SK-N-SH (cell line): ENCODE measurements at regions not wholly inside any gene's neighbourhood (a gene's known extent, or its start where the extent isn't known, plus 50 kb on each side); places are given as distances from the start of the nearest gene placed in this dataset.

Experiments used
- CTCF ChIA-PET: fragments of 300-600, 350-600 bp; formaldehyde crosslinking; extraction: SDS; loops from one replicate; lab custom pipeline; 2021; lab: Yijun Ruan, JAX
- POLR2A ChIA-PET: fragments of 350-600 bp; sonication (Branson Sonifier 250); formaldehyde crosslinking; extraction: SDS; loops from one replicate; lab custom pipeline; 2020; ENCODE audit warnings: antibody characterized with exemption, inconsistent platforms; lab: Yijun Ruan, JAX
- DNase-seq: peaks from one replicate; pipeline ENCODE4 v3.0.0; 2012
- H2AFZ ChIP-seq: fragments of 200-600 bp; sonication (generic); 2 replicates; pipeline ENCODE4 v1.8.1; 2016; ENCODE audit warnings: antibody characterized with exemption, mild to moderate bottlenecking, low read depth
- H3F3A ChIP-seq: fragments of 200-600 bp; sonication (generic); replicated peaks from 2 replicates; pipeline ENCODE3; 2016; ENCODE audit warnings: antibody characterized with exemption, mild to moderate bottlenecking; ENCODE audit not compliant: insufficient read depth
- H3K27ac ChIP-seq, 2 experiments: fragments of 200-500 bp in 1 of 2; fragments of 200-600 bp in 1 of 2; sonication (Bioruptor generic) in 1 of 2; sonication (generic), shearing (Covaris generic) in 1 of 2; 2 replicates each; pipeline versions ENCODE4 v1.5.1 to v1.6.1; 2014 to 2016; ENCODE audit warnings: low read depth in 2 of 2, inconsistent platforms in 1 of 2, low read length in 1 of 2, mild to moderate bottlenecking in 1 of 2, mixed read lengths in 1 of 2
- H3K27me3 ChIP-seq: fragments of 200-600 bp; sonication (generic), shearing (Covaris generic); 2 replicates; pipeline ENCODE4 v1.6.1; 2016; ENCODE audit warnings: mixed run types; ENCODE audit not compliant: insufficient read depth
- H3K36me3 ChIP-seq, 2 experiments: fragments of 200-500 bp in 1 of 2; fragments of 200-600 bp in 1 of 2; sonication (Bioruptor generic) in 1 of 2; sonication (generic) in 1 of 2; replicated peaks in 1 of 2; 2 replicates each; pipeline versions ENCODE3 to v1.5.1; 2014 to 2016; ENCODE audit warnings: low read length in 1 of 2, mild to moderate bottlenecking in 1 of 2; ENCODE audit not compliant: insufficient read depth in 2 of 2, control insufficient read depth in 1 of 2
- H3K4me1 ChIP-seq, 2 experiments: fragments of 200-500 bp in 1 of 2; fragments of 200-600 bp in 1 of 2; sonication (Bioruptor generic) in 1 of 2; sonication (generic), shearing (Covaris generic) in 1 of 2; 2 replicates each; pipeline versions ENCODE4 v1.5.1 to v1.6.1; 2014 to 2016; ENCODE audit warnings: low read depth in 1 of 2, low read length in 1 of 2, mixed run types in 1 of 2; ENCODE audit not compliant: insufficient read depth in 2 of 2, control insufficient read depth in 1 of 2
- H3K4me2 ChIP-seq: fragments of 200-600 bp; sonication (generic), shearing (Covaris generic); 2 replicates; pipeline ENCODE4 v1.6.1; 2017; ENCODE audit warnings: mixed run types
- H3K4me3 ChIP-seq, 2 experiments: fragments of 200-500 bp in 1 of 2; fragments of 200-600 bp in 1 of 2; sonication (Bioruptor generic) in 1 of 2; sonication (generic), shearing (Covaris generic) in 1 of 2; 2 replicates each; pipeline versions ENCODE4 v1.5.1 to v1.8.1; 2014 to 2016; ENCODE audit warnings: low read depth in 2 of 2, inconsistent platforms in 1 of 2, low read length in 1 of 2, mild to moderate bottlenecking in 1 of 2, mixed read lengths in 1 of 2, moderate library complexity in 1 of 2
- H3K79me2 ChIP-seq: fragments of 200-600 bp; sonication (generic); 2 replicates; pipeline ENCODE4 v1.8.1; 2017; ENCODE audit warnings: mild to moderate bottlenecking; ENCODE audit not compliant: insufficient read depth
- H3K9ac ChIP-seq: fragments of 200-600 bp; sonication (generic); 2 replicates; pipeline ENCODE4 v1.6.1; 2017; ENCODE audit warnings: mixed run types
- H3K9me2 ChIP-seq: fragments of 200-600 bp; sonication (generic); 2 replicates; pipeline ENCODE4 v1.6.1; 2017; ENCODE audit warnings: mixed run types
- H3K9me3 ChIP-seq: fragments of 200-600 bp; sonication (generic); 2 replicates; pipeline ENCODE4 v1.6.1; 2017; ENCODE audit warnings: mixed run types, mild to moderate bottlenecking, moderate library complexity
- H4K20me1 ChIP-seq: fragments of 200-600 bp; sonication (generic); 2 replicates; pipeline ENCODE4 v1.6.1; 2017; ENCODE audit warnings: mild to moderate bottlenecking, mixed run types; ENCODE audit not compliant: insufficient read depth
- ELF1 ChIP-seq: IDR thresholded peaks from 2 replicates; pipeline ENCODE4 v1.4.0; 2012
- FOSL2 ChIP-seq: IDR thresholded peaks from 2 replicates; pipeline ENCODE4 v1.4.0; 2012; ENCODE audit warnings: low read depth, mild to moderate bottlenecking, moderate library complexity, borderline replicate concordance
- GATA2 ChIP-seq: sonication (generic); formaldehyde crosslinking; IDR thresholded peaks from 2 replicates; pipeline ENCODE4 v1.5.0; 2020; ENCODE audit warnings: mild to moderate bottlenecking, missing genetic modification reagents
- JUND ChIP-seq: IDR thresholded peaks from 2 replicates; pipeline ENCODE4 v1.4.0; 2012
- POLR2AphosphoS5 ChIP-seq: IDR thresholded peaks from 2 replicates; pipeline ENCODE4 v1.6.1; 2012; ENCODE audit warnings: low read depth, low read length
- SMC3 ChIP-seq: IDR thresholded peaks from 2 replicates; pipeline ENCODE4 v1.6.1; 2012; ENCODE audit warnings: low read depth, low read length, improper control_type of control experiment
- TAF1 ChIP-seq: IDR thresholded peaks from 2 replicates; pipeline ENCODE4 v1.6.1; 2012; ENCODE audit warnings: low read depth, mild to moderate bottlenecking, low read length, moderate library complexity, borderline replicate concordance
- TCF12 ChIP-seq: IDR thresholded peaks from 2 replicates; pipeline ENCODE4 v1.4.0; 2012
- WGBS: methylation state at CpG from one replicate; pipeline ENCODE4 v1.1.6; 2017; ENCODE audit warnings: low lambda C conversion rate; 5-methylcytosine and 5-hydroxymethylcytosine counted together
- TF ChIP-seq, protein P1 (sequence below): IDR thresholded peaks from 2 replicates; pipeline ENCODE4 v1.4.0; 2012; ENCODE audit warnings: low read depth, borderline replicate concordance
- TF ChIP-seq, protein P2 (sequence below): IDR thresholded peaks from 2 replicates; pipeline ENCODE4 v1.4.0; 2012; ENCODE audit warnings: low read depth
- TF ChIP-seq, protein P3 (sequence below): fragments of 200-600 bp; sonication (generic); IDR thresholded peaks from 2 replicates; pipeline ENCODE4 v1.6.1; 2017; ENCODE audit warnings: antibody characterized with exemption, mild to moderate bottlenecking, moderate library complexity

DNA sequence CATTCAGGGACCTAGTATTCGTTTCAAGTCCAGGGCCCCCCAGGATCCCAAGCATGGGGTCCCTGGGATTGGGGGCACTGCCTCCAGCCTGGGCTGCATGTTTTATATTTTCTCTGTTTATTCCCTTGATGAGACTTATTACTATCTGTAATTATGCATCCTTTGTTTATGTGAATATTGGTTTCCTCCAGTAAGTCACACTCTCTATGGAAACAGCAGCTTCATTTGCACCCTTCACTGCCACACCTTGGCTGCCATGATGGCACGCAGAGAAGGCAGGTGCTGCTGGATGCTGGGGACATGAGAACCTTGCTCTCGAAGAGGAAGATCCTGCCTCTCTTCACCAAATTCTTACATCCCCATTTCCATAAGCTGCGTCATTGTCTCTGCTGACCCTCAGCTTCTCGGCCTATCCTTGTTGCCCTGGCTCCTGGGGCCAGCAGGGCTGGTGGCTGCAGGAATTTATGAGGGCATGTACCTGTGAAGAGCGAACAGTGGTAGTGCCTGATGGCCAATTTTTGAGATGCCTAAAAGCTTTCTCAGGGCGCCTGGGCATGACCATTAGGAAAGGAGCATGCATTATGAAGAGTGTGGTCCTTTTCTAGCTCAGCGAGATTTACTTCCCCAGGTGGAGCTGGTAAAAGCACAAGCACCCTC, 479.3 kb upstream of the KLF6 start (continued):
- TF ChIP-seq SMC3 (no peak), TCF12 (no peak), GATA2 (CRISPR knock-in tag) (no peak), JUND (no peak), FOSL2 (no peak)
- TF ChIP-seq, protein P1, sequence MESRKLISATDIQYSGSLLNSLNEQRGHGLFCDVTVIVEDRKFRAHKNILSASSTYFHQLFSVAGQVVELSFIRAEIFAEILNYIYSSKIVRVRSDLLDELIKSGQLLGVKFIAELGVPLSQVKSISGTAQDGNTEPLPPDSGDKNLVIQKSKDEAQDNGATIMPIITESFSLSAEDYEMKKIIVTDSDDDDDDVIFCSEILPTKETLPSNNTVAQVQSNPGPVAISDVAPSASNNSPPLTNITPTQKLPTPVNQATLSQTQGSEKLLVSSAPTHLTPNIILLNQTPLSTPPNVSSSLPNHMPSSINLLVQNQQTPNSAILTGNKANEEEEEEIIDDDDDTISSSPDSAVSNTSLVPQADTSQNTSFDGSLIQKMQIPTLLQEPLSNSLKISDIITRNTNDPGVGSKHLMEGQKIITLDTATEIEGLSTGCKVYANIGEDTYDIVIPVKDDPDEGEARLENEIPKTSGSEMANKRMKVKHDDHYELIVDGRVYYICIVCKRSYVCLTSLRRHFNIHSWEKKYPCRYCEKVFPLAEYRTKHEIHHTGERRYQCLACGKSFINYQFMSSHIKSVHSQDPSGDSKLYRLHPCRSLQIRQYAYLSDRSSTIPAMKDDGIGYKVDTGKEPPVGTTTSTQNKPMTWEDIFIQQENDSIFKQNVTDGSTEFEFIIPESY = no peak

DNA sequence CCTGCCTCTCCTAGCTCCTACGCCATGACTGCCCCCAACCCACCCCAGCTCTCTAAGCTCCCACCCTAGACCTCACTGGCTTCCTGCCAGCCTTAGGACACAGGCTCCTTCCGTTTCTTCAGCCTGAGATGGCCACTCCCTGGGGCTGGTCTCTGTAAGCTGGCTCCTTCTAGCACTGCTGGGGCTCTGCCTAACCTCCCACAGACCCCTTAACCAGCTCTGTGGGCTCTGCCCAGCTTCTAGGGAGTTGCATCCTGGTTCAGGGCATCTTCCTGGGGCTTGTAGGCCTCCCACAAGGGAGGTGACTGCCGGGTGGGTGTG, 478.6 kb upstream of the KLF6 start:
- Histone ChIP-seq H3K9me2 (no peaks in the 10 kb centered on the region), H2AFZ (no peak overlapping the region), H3K4me1 (peaks cover 0 to 12% of the 10 kb centered on the region in 2 experiments; a peak in 2 of 4 replicates), H3K27ac (peak overlapping the region in 1 of 2 experiments; percentile 9; a peak in 1 of 4 replicates), H3K27me3 (no peaks in the 10 kb centered on the region), H3K36me3 (no peaks in the 10 kb centered on the region), H3K9me3 (no peaks in the 10 kb centered on the region), H3K4me2 (no peak overlapping the region), H4K20me1 (no peaks in the 10 kb centered on the region), H3K9ac (no peak overlapping the region), H3K4me3 (no peak overlapping the region), H3K79me2 (no peaks in the 10 kb centered on the region), H3F3A (peaks cover 4% of the 10 kb centered on the region)
- CTCF ChIA-PET = no interaction called here
- TF ChIP-seq, protein P2, sequence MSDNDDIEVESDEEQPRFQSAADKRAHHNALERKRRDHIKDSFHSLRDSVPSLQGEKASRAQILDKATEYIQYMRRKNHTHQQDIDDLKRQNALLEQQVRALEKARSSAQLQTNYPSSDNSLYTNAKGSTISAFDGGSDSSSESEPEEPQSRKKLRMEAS = no peak
- TF ChIP-seq ELF1 = no peak
- no peak for TF ChIP-seq POLR2AphosphoS5
- no peak for TF ChIP-seq TAF1
- TF ChIP-seq, protein P3, sequence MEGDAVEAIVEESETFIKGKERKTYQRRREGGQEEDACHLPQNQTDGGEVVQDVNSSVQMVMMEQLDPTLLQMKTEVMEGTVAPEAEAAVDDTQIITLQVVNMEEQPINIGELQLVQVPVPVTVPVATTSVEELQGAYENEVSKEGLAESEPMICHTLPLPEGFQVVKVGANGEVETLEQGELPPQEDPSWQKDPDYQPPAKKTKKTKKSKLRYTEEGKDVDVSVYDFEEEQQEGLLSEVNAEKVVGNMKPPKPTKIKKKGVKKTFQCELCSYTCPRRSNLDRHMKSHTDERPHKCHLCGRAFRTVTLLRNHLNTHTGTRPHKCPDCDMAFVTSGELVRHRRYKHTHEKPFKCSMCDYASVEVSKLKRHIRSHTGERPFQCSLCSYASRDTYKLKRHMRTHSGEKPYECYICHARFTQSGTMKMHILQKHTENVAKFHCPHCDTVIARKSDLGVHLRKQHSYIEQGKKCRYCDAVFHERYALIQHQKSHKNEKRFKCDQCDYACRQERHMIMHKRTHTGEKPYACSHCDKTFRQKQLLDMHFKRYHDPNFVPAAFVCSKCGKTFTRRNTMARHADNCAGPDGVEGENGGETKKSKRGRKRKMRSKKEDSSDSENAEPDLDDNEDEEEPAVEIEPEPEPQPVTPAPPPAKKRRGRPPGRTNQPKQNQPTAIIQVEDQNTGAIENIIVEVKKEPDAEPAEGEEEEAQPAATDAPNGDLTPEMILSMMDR = no peak
- no peak for TF ChIP-seq TCF12
- WGBS = 70% methylated on average over 2 of the region's 3 CpGs
- POLR2A ChIA-PET = no interaction called here
- no peak for DNase-seq
